Gastrocnemius medialis (tissue), 4 donors: ENCODE measurements at regions not wholly inside any gene's neighbourhood (a gene's known extent, or its start where the extent isn't known, plus 50 kb on each side); places are given as distances from the start of the nearest gene placed in this dataset.
"Not testable (repeated sequence)": the region's sequence is repeated elsewhere in the genome, so short reads cannot be mapped to it uniquely, and the experiment has no call there.

Experiments used
- POLR2A ChIP-seq, 2 donors: fragments of 450-650 bp; IDR thresholded peaks; one replicate each; pipeline ENCODE4 v1.6.1; 2017; ENCODE audit warnings: antibody characterized with exemption in 2 of 2, mild to moderate bottlenecking in 2 of 2, moderate library complexity in 2 of 2
- TF ChIP-seq, protein P1 (sequence below), 5 experiments: fragments of 450-650 bp in 3 of 5; fragments of 200-600 bp in 2 of 5; sonication (generic) in 2 of 5; IDR thresholded peaks in 4 of 5; conservative IDR thresholded peaks in 1 of 5; 1 replicate in 4 of 5; 2 replicates in 1 of 5; pipeline ENCODE4 v1.5.1; 2016 to 2019; ENCODE audit warnings: antibody characterized with exemption in 5 of 5, mild to moderate bottlenecking in 3 of 5, moderate library complexity in 3 of 5

DNA sequence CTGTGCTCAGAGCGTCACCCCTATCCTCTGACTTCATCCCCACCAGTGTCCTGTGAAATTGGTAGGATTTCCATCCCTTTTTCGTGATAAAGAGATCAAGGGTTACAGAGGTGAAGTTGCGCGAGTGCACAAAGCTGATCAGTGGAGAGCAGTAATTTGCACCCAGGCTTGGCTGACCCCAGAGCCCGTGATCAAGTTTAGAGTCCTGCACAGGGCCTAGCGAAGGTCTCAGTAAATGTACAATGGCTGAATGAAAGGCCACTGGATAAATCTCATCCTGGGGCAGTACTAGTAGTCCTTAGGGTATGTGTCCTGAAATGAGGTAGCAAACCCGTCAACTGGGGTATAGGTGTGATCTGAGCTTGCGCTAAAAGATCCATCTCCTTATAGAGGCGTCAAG is 173.2 kb upstream of the CXorf66 start:
- TF ChIP-seq, protein P1, sequence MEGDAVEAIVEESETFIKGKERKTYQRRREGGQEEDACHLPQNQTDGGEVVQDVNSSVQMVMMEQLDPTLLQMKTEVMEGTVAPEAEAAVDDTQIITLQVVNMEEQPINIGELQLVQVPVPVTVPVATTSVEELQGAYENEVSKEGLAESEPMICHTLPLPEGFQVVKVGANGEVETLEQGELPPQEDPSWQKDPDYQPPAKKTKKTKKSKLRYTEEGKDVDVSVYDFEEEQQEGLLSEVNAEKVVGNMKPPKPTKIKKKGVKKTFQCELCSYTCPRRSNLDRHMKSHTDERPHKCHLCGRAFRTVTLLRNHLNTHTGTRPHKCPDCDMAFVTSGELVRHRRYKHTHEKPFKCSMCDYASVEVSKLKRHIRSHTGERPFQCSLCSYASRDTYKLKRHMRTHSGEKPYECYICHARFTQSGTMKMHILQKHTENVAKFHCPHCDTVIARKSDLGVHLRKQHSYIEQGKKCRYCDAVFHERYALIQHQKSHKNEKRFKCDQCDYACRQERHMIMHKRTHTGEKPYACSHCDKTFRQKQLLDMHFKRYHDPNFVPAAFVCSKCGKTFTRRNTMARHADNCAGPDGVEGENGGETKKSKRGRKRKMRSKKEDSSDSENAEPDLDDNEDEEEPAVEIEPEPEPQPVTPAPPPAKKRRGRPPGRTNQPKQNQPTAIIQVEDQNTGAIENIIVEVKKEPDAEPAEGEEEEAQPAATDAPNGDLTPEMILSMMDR (IDR thresholded peaks at IDR 0.05 in 4 of 5, conservative IDR thresholded peaks at IDR 0.05 in 1 of 5) = not testable (repeated sequence)
- not testable (repeated sequence) for TF ChIP-seq POLR2A (IDR thresholded peaks at IDR 0.05)
